ENCODE measurements at regions not wholly inside any gene's neighbourhood (a gene's known extent, or its start where the extent isn't known, plus 50 kb on each side); places are given as distances from the start of the nearest gene placed in this dataset.

- CTCF ChIA-PET = interaction anchor here (2.2 kb wide), 1 partner anchor 635 kb away, joined by 9 read pairs; no protein-coding TSS in a partner anchor
- WGBS (ENCODE audit: missing lambda C conversion rate) = 54% methylated on average over 2 of the region's 2 CpGs
Measured at GRCh38 chr7:17709599-17709998, 230.7 kb downstream of the SNX13 start.

GRCh38 chr7:17710312-17710711 lies 230.0 kb downstream of the SNX13 start:
- no peak overlapping the region for H3K27ac ChIP-seq
- FAIRE-seq (no peak), DNase-seq (ENCODE audit: low read depth in 1 of 2, low spot score in 1 of 2) (no peak), ATAC-seq (no peak)
- ChIA-PET POLR2A (no interaction called here), CTCF (interaction anchor here (1.5 to 2.2 kb wide), 2 partner anchors 29 to 635 kb away, joined by 3 to 9 read pairs; no protein-coding TSS in a partner anchor)
- H3K9me3 ChIP-seq = no peaks in the 10 kb centered on the region
- H3K4me3 ChIP-seq = no peak overlapping the region
- no peak overlapping the region for H3K4me2 ChIP-seq
- peaks cover 6% of the 10 kb centered on the region; the same call in 2 of the 3 replicates for H3K4me1 ChIP-seq
- no peak for TF ChIP-seq RAD21 (conservative IDR thresholded peaks at IDR 0.05 in 1 of 2, IDR thresholded peaks at IDR 0.05 in 1 of 2)
- TF ChIP-seq MAX (IDR thresholded peaks at IDR 0.05) = no peak
- TF ChIP-seq CBX2 (IDR thresholded peaks at IDR 0.05; ENCODE audit: borderline replicate concordance, low read depth) = no peak
- TF ChIP-seq ZC3H11A (IDR thresholded peaks at IDR 0.05) = no peak
- TF ChIP-seq HDAC2 (IDR thresholded peaks at IDR 0.05) = no peak
- TF ChIP-seq KDM1A (IDR thresholded peaks at IDR 0.05; ENCODE audit: low read depth) = no peak
- no peak for TF ChIP-seq RCOR1 (IDR thresholded peaks at IDR 0.05; ENCODE audit: low read depth, low read length)
- TF ChIP-seq NFE2L2 (conservative IDR thresholded peaks at IDR 0.05; ENCODE audit: low read length) = no peak
- no peak for TF ChIP-seq TP53 (CRISPR knock-in tag; IDR thresholded peaks at IDR 0.05)
- no peak for TF ChIP-seq E2F6 (IDR thresholded peaks at IDR 0.05; ENCODE audit: borderline replicate concordance, low read depth)
- TF ChIP-seq CHD2 (IDR thresholded peaks at IDR 0.05; ENCODE audit: low read length, partially characterized antibody) = no peak
- no peak for TF ChIP-seq RNF2 (IDR thresholded peaks at IDR 0.05; ENCODE audit: borderline replicate concordance, low read depth)
- TF ChIP-seq NR3C1 (IDR thresholded peaks at IDR 0.05) = no peak
- no peak for TF ChIP-seq HEYL (CRISPR knock-in tag; IDR thresholded peaks at IDR 0.05)
- TF ChIP-seq HMGXB4 (CRISPR knock-in tag; IDR thresholded peaks at IDR 0.05; ENCODE audit: borderline replicate concordance) = no peak
- TF ChIP-seq SMC3 (IDR thresholded peaks at IDR 0.05) = no peak
- no peak for TF ChIP-seq EHF (CRISPR knock-in tag; IDR thresholded peaks at IDR 0.05)
- TF ChIP-seq MAFK (IDR thresholded peaks at IDR 0.05; ENCODE audit: partially characterized antibody) = no peak
- no peak for TF ChIP-seq CHD4 (IDR thresholded peaks at IDR 0.05; ENCODE audit: borderline replicate concordance)
- WGBS (ENCODE audit: missing lambda C conversion rate) = 72% methylated on average over 2 of the region's 2 CpGs

More at GRCh38 chr7:17709599-17709998, 230.7 kb downstream of the SNX13 start:
- Histone ChIP-seq H3K4me2 (no peak overlapping the region), H3K9me3 (no peaks in the 10 kb centered on the region), H3K4me3 (no peak overlapping the region), H3K4me1 (peaks cover 6% of the 10 kb centered on the region; the same call in 2 of the 3 replicates), H3K27ac (no peak overlapping the region)
- no peak for DNase-seq (ENCODE audit: low read depth in 1 of 2, low spot score in 1 of 2)
- TF ChIP-seq RNF2 (IDR thresholded peaks at IDR 0.05; ENCODE audit: borderline replicate concordance, low read depth) (no peak), POLR2A (IDR thresholded peaks at IDR 0.05; ENCODE audit: low read length) (no peak)
- no peak for FAIRE-seq
- ATAC-seq = no peak
- POLR2A ChIA-PET = no interaction called here

- CTCF ChIA-PET = no interaction called here
- ATAC-seq = no peak
- Histone ChIP-seq H3K4me1 (no peaks in the 10 kb centered on the region), H3K9me3 (no peaks in the 10 kb centered on the region), H3K4me2 (no peak overlapping the region), H3K4me3 (no peak overlapping the region), H3K27ac (no peak overlapping the region)
- no peak for DNase-seq (ENCODE audit: low read depth in 1 of 2, low spot score in 1 of 2)
- WGBS (ENCODE audit: missing lambda C conversion rate) = 0% methylated on average over 1 of the region's 1 CpG
- no peak for FAIRE-seq
- POLR2A ChIA-PET = no interaction called here
- TF ChIP-seq FOXS1 (CRISPR knock-in tag; IDR thresholded peaks at IDR 0.05) (no peak), REST (IDR thresholded peaks at IDR 0.05) (no peak), TP53 (CRISPR knock-in tag; IDR thresholded peaks at IDR 0.05) (no peak), EHF (CRISPR knock-in tag; IDR thresholded peaks at IDR 0.05) (no peak), ESRRA (IDR thresholded peaks at IDR 0.05; ENCODE audit: borderline replicate concordance, low read length) (no peak)
Measured at GRCh38 chr7:17713584-17713983, 226.7 kb downstream of the SNX13 start.
